WTC11 (cell line): ENCODE measurements at regions not wholly inside any gene's neighbourhood (a gene's known extent, or its start where the extent isn't known, plus 50 kb on each side); places are given as distances from the start of the nearest gene placed in this dataset.

Experiments
- ATAC-seq: fragments of 200-7000 bp; cut with Tn5 transposase; 2 replicates; pipeline ENCODE4 v1.10.0; 2021; ENCODE audit warnings: mild to moderate bottlenecking, moderate library complexity
- CTCF ChIA-PET: fragments of 300-600 bp; sonication (Branson Sonifier 250); formaldehyde crosslinking; loops from one replicate; lab custom pipeline; 2021; ENCODE audit warnings: antibody characterized with exemption; lab: Charles Lee
- POLR2A ChIA-PET: fragments of 350-600 bp; sonication (Branson Sonifier 250); formaldehyde crosslinking; loops from one replicate; lab custom pipeline; 2021; ENCODE audit warnings: antibody characterized with exemption; lab: Charles Lee
- DNase-seq: peaks from one replicate; pipeline ENCODE4 v3.0.0; 2021; ENCODE audit warnings: low spot score
- H3K27ac Mint-ChIP-seq: 2 replicates; pipeline ENCODE4 v1.8.0; 2021; ENCODE audit warnings: mixed read lengths
- H3K27me3 Mint-ChIP-seq: 2 replicates; pipeline ENCODE4 v1.8.0; 2021; ENCODE audit warnings: low read depth, mild to moderate bottlenecking, moderate library complexity, mixed read lengths
- H3K36me3 Mint-ChIP-seq: 2 replicates; pipeline ENCODE4 v1.8.0; 2021; ENCODE audit warnings: mixed read lengths
- H3K4me1 Mint-ChIP-seq: 2 replicates; pipeline ENCODE4 v1.8.0; 2022; ENCODE audit warnings: mixed read lengths
- H3K4me3 Mint-ChIP-seq: 2 replicates; pipeline ENCODE4 v1.8.0; 2021; ENCODE audit warnings: mild to moderate bottlenecking, moderate library complexity, mixed read lengths
- H3K9me3 Mint-ChIP-seq: 2 replicates; pipeline ENCODE4 v1.8.0; 2021; ENCODE audit warnings: mixed read lengths
- ETV6 ChIP-seq: sonication (generic); formaldehyde crosslinking; IDR thresholded peaks from 2 replicates; pipeline ENCODE4 v1.8.1; 2022; ENCODE audit warnings: mild to moderate bottlenecking, missing genetic modification reagents
- MXD4 ChIP-seq: fragments of 250-450 bp; sonication (Bioruptor Pico); IDR thresholded peaks from 2 replicates; pipeline ENCODE4 v1.8.0; 2021; ENCODE audit warnings: mild to moderate bottlenecking, moderate library complexity, borderline replicate concordance
- NR3C1 ChIP-seq: sonication (generic); formaldehyde crosslinking; conservative IDR thresholded peaks from 2 replicates; pipeline ENCODE4 v1.8.1; 2023; ENCODE audit warnings: low read depth, mild to moderate bottlenecking, missing genetic modification reagents
- OVOL2 ChIP-seq: fragments of 250-450 bp; sonication (Bioruptor Pico); IDR thresholded peaks from 2 replicates; pipeline ENCODE4 v1.9.0; 2021; ENCODE audit warnings: mild to moderate bottlenecking, borderline replicate concordance
- SOX15 ChIP-seq: fragments of 250-450 bp; sonication (Bioruptor Pico); IDR thresholded peaks from 2 replicates; pipeline ENCODE4 v1.9.0; 2021; ENCODE audit warnings: mild to moderate bottlenecking
- TEAD1 ChIP-seq: sonication (generic); formaldehyde crosslinking; IDR thresholded peaks from 2 replicates; pipeline ENCODE4 v1.8.0; 2022; ENCODE audit warnings: mild to moderate bottlenecking, missing genetic modification reagents
- TEAD4 ChIP-seq: sonication (generic); formaldehyde crosslinking; IDR thresholded peaks from 2 replicates; pipeline ENCODE4 v1.8.0; 2022; ENCODE audit warnings: mild to moderate bottlenecking, missing genetic modification reagents
- TF ChIP-seq, protein P1 (sequence below): sonication (generic); formaldehyde crosslinking; IDR thresholded peaks from 2 replicates; pipeline ENCODE4 v1.8.1; 2023; ENCODE audit warnings: mild to moderate bottlenecking, missing genetic modification reagents, moderate library complexity

DNA sequence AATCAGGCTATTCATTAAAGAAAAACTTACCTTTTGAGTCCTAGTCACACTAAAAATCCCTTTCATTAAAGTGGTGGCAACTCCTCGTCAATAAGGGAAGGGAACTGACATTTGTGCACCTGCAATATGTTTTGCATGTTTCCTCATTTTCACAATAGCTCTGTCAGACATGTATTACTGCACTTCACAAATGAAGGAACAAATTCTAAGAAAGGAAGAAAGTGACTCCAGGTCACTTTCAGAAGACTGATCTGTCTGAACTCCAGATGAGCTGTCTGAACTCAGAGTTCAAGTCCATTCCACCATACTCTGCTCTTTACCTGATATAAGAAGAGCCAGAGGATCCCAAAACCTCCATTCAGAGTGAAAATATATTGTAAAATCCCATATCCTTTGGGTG, 50.3 kb upstream of the GSAP start:
- CTCF ChIA-PET, result no interaction called here
- TF ChIP-seq ETV6 (CRISPR knock-in tag) (no peak), TEAD4 (CRISPR knock-in tag) (no peak), MXD4 (CRISPR knock-in tag) (no peak), OVOL2 (no peak), NR3C1 (CRISPR knock-in tag) (no peak), SOX15 (no peak), TEAD1 (CRISPR knock-in tag) (no peak)
- TF ChIP-seq, protein P1, sequence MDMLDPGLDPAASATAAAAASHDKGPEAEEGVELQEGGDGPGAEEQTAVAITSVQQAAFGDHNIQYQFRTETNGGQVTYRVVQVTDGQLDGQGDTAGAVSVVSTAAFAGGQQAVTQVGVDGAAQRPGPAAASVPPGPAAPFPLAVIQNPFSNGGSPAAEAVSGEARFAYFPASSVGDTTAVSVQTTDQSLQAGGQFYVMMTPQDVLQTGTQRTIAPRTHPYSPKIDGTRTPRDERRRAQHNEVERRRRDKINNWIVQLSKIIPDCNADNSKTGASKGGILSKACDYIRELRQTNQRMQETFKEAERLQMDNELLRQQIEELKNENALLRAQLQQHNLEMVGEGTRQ (CRISPR knock-in tag), result no peak
- TF ChIP-seq, all 79 proteins: peak for 0
- H3K27ac Mint-ChIP-seq, result no peak overlapping the region
- no peaks in the 10 kb centered on the region for H3K36me3 Mint-ChIP-seq
- H3K4me3 Mint-ChIP-seq, result no peak overlapping the region
- ATAC-seq (no peak), DNase-seq (no peak)
- no peaks in the 10 kb centered on the region for H3K27me3 Mint-ChIP-seq
- H3K9me3 Mint-ChIP-seq, result peaks cover 17% of the 10 kb centered on the region
- POLR2A ChIA-PET, result no interaction called here
- peaks cover 4% of the 10 kb centered on the region; the same call in 1 of the 2 replicates for H3K4me1 Mint-ChIP-seq
